H1 (cell line): ENCODE measurements at regions not wholly inside any gene's neighbourhood (a gene's known extent, or its start where the extent isn't known, plus 50 kb on each side); places are given as distances from the start of the nearest gene placed in this dataset.

Experiments used
- BRCA1 ChIP-seq: IDR thresholded peaks from 2 replicates; pipeline ENCODE4 v1.6.1; 2012; ENCODE audit warnings: low read depth, low read length, improper control_type of control experiment
- CTCF ChIP-seq, 3 experiments: IDR thresholded peaks; 1 replicate in 2 of 3; 2 replicates in 1 of 3; pipeline versions ENCODE4 v1.5.1 to v1.6.1; 2011; ENCODE audit warnings: low read length in 3 of 3, mild to moderate bottlenecking in 3 of 3, inconsistent platforms in 2 of 3, low read depth in 1 of 3, moderate library complexity in 1 of 3; ENCODE audit not compliant: insufficient read depth in 1 of 3; ENCODE audit errors: control extremely low read depth in 1 of 3
- HDAC6 ChIP-seq: IDR thresholded peaks from one replicate; pipeline ENCODE4 v1.7.1; 2012; ENCODE audit warnings: low read depth, mild to moderate bottlenecking, inconsistent platforms, low read length, moderate library complexity
- JUND ChIP-seq: IDR thresholded peaks from 2 replicates; pipeline ENCODE4 v1.6.1; 2011; ENCODE audit warnings: mild to moderate bottlenecking, improper control_type of control experiment, low read length
- POLR2A ChIP-seq, 2 experiments: IDR thresholded peaks; 1 replicate in 1 of 2; 2 replicates in 1 of 2; pipeline ENCODE4 v1.6.1; 2011; ENCODE audit warnings: low read depth in 2 of 2, low read length in 2 of 2, mild to moderate bottlenecking in 2 of 2; ENCODE audit errors: control extremely low read depth in 1 of 2

GRCh38 chrX:56113785-56114436 lies 118.2 kb upstream of the KLF8 start:
- no peak for TF ChIP-seq POLR2A (IDR thresholded peaks at IDR 0.05; ENCODE audit: control extremely low read depth in 1 of 2, low read depth in 2 of 2, low read length in 2 of 2)
- TF ChIP-seq HDAC6, result no peak
- no peak for TF ChIP-seq CTCF (IDR thresholded peaks at IDR 0.05; ENCODE audit: control extremely low read depth in 1 of 3, insufficient read depth in 1 of 3, low read depth in 1 of 3, low read length in 3 of 3)
- TF ChIP-seq BRCA1, result no peak
- TF ChIP-seq JUND, result no peak
